Neural progenitor cell (in vitro differentiated cells): ENCODE measurements at regions not wholly inside any gene's neighbourhood (a gene's known extent, or its start where the extent isn't known, plus 50 kb on each side); places are given as distances from the start of the nearest gene placed in this dataset.

Source experiments
- DNase-seq: peaks from one replicate; pipeline ENCODE4 v3.0.0-alpha.2; 2016; ENCODE audit warnings: low spot score
- H2AFZ ChIP-seq: fragments of 200-600 bp; sonication (generic); replicated peaks from 2 replicates; pipeline ENCODE4 v1.6.1; 2016; ENCODE audit warnings: antibody characterized with exemption
- H3F3A ChIP-seq: fragments of 200-600 bp; sonication (generic); 2 replicates; pipeline ENCODE4 v1.6.1; 2016; ENCODE audit warnings: antibody characterized with exemption, low read depth
- H3K27ac ChIP-seq: fragments of 200-600 bp; sonication (generic); 2 replicates; pipeline ENCODE4 v1.5.1; 2016; ENCODE audit warnings: mild to moderate bottlenecking
- H3K27me3 ChIP-seq: fragments of 200-600 bp; sonication (generic); 2 replicates; pipeline ENCODE4 v1.6.1; 2016; ENCODE audit warnings: mild to moderate bottlenecking, moderate library complexity
- H3K36me3 ChIP-seq: fragments of 200-600 bp; sonication (generic); 2 replicates; pipeline ENCODE4 v1.5.1; 2016
- H3K4me1 ChIP-seq: fragments of 200-600 bp; sonication (generic); 2 replicates; pipeline ENCODE4 v1.6.1; 2016; ENCODE audit warnings: mixed run types
- H3K4me2 ChIP-seq: fragments of 200-600 bp; sonication (generic); 2 replicates; pipeline ENCODE4 v1.6.1; 2016
- H3K4me3 ChIP-seq: fragments of 200-600 bp; sonication (generic); 2 replicates; pipeline ENCODE4 v1.5.1; 2016
- H3K79me2 ChIP-seq: fragments of 200-600 bp; sonication (generic); 2 replicates; pipeline ENCODE4 v1.6.1; 2016; ENCODE audit warnings: low read depth
- H3K9ac ChIP-seq: fragments of 200-600 bp; sonication (generic); 2 replicates; pipeline ENCODE4 v1.6.1; 2016
- H3K9me3 ChIP-seq: fragments of 200-600 bp; sonication (generic); 2 replicates; pipeline ENCODE4 v1.5.1; 2016; ENCODE audit warnings: low read depth
- H4K20me1 ChIP-seq: fragments of 200-600 bp; sonication (generic); 2 replicates; pipeline ENCODE4 v1.6.1; 2016; ENCODE audit warnings: low read depth
- H3K27ac Mint-ChIP-seq: 3 replicates; pipeline ENCODE4 v1.8.0; 2021; ENCODE audit warnings: mixed read lengths
- H3K27me3 Mint-ChIP-seq: 2 replicates; pipeline ENCODE4 v1.8.0; 2022; ENCODE audit warnings: low read depth, mild to moderate bottlenecking, inconsistent platforms, moderate library complexity, mixed read lengths; ENCODE audit not compliant: insufficient read depth
- H3K36me3 Mint-ChIP-seq: 3 replicates; pipeline ENCODE4 v1.8.0; 2021; ENCODE audit warnings: mixed read lengths
- H3K4me1 Mint-ChIP-seq: 3 replicates; pipeline ENCODE4 v1.8.0; 2021; ENCODE audit warnings: mixed read lengths
- H3K4me3 Mint-ChIP-seq: 3 replicates; pipeline ENCODE4 v1.8.0; 2021; ENCODE audit warnings: mild to moderate bottlenecking, moderate library complexity, mixed read lengths
- H3K9me3 Mint-ChIP-seq: 3 replicates; pipeline ENCODE4 v1.8.0; 2020; ENCODE audit warnings: mixed read lengths
- CTCF ChIP-seq: fragments of 200-600 bp; sonication (generic); IDR thresholded peaks from 2 replicates; pipeline ENCODE4 v1.5.1; 2017; ENCODE audit warnings: antibody characterized with exemption, mild to moderate bottlenecking
- EZH2 ChIP-seq: fragments of 200-600 bp; sonication (generic); IDR thresholded peaks from 2 replicates; pipeline ENCODE4 v1.6.1; 2017; ENCODE audit warnings: antibody characterized with exemption, mild to moderate bottlenecking, moderate library complexity
- EZH2phosphoT487 ChIP-seq: fragments of 200-600 bp; sonication (generic); IDR thresholded peaks from 2 replicates; pipeline ENCODE4 v1.6.1; 2017; ENCODE audit warnings: antibody characterized with exemption

- Mint-ChIP-seq H3K9me3 (no peaks in the 10 kb centered on the region), H3K27ac (peak overlapping the region; percentile 17), H3K27me3 (peaks cover 3% of the 10 kb centered on the region), H3K4me3 (no peak overlapping the region), H3K4me1 (no peaks in the 10 kb centered on the region), H3K36me3 (peaks cover 4% of the 10 kb centered on the region)
- no peaks in the 10 kb centered on the region for H3K79me2 ChIP-seq
- no peaks in the 10 kb centered on the region for H3F3A ChIP-seq
- no peaks in the 10 kb centered on the region for H3K36me3 ChIP-seq
- TF ChIP-seq EZH2phosphoT487, result no peak
- no peak for TF ChIP-seq EZH2
- no peak for TF ChIP-seq CTCF
- no peak overlapping the region for H2AFZ ChIP-seq
- no peak for DNase-seq
- H3K4me1 ChIP-seq, result no peaks in the 10 kb centered on the region
- no peak overlapping the region for H3K4me3 ChIP-seq
- no peaks in the 10 kb centered on the region for H3K9me3 ChIP-seq
- H3K9ac ChIP-seq, result no peak overlapping the region
- no peaks in the 10 kb centered on the region for H4K20me1 ChIP-seq
- H3K27me3 ChIP-seq, result no peaks in the 10 kb centered on the region
- no peak overlapping the region for H3K27ac ChIP-seq
- H3K4me2 ChIP-seq, result no peak overlapping the region
These were observed 122.4 kb downstream of the RIN2 start for GRCh38 chr20:19880256-19881079.

- peaks cover 4% of the 10 kb centered on the region for H3K36me3 Mint-ChIP-seq
- H3K4me3 ChIP-seq, result no peak overlapping the region
- H3K4me3 Mint-ChIP-seq, result no peak overlapping the region
- no peaks in the 10 kb centered on the region for H3K36me3 ChIP-seq
- H3K9me3 ChIP-seq, result no peaks in the 10 kb centered on the region
- H3K27ac ChIP-seq, result no peak overlapping the region
- H3K27me3 Mint-ChIP-seq, result peaks cover 3% of the 10 kb centered on the region
- H3F3A ChIP-seq, result no peaks in the 10 kb centered on the region
- no peaks in the 10 kb centered on the region for H4K20me1 ChIP-seq
- H3K27ac Mint-ChIP-seq, result no peak overlapping the region
- H3K9me3 Mint-ChIP-seq, result no peaks in the 10 kb centered on the region
- no peaks in the 10 kb centered on the region for H3K27me3 ChIP-seq
- H2AFZ ChIP-seq, result no peak overlapping the region
- H3K4me1 ChIP-seq, result peaks cover 4% of the 10 kb centered on the region
- no peak overlapping the region for H3K9ac ChIP-seq
- no peak overlapping the region for H3K4me2 ChIP-seq
- no peaks in the 10 kb centered on the region for H3K4me1 Mint-ChIP-seq
- no peak for DNase-seq
- no peaks in the 10 kb centered on the region for H3K79me2 ChIP-seq
- no peak for TF ChIP-seq CTCF
- TF ChIP-seq EZH2phosphoT487, result no peak
- no peak for TF ChIP-seq EZH2
These were observed 123.2 kb downstream of the RIN2 start for GRCh38 chr20:19881080-19881840.

- no peak overlapping the region for H2AFZ ChIP-seq
- Mint-ChIP-seq H3K27ac (no peak overlapping the region), H3K36me3 (peaks cover 4% of the 10 kb centered on the region), H3K4me3 (no peak overlapping the region), H3K4me1 (peaks cover 3% of the 10 kb centered on the region), H3K27me3 (peaks cover 3% of the 10 kb centered on the region), H3K9me3 (no peaks in the 10 kb centered on the region)
- no peaks in the 10 kb centered on the region for H4K20me1 ChIP-seq
- no peak overlapping the region for H3K4me2 ChIP-seq
- TF ChIP-seq EZH2phosphoT487, result no peak
- no peak for TF ChIP-seq EZH2
- TF ChIP-seq CTCF, result no peak
- H3K9me3 ChIP-seq, result no peaks in the 10 kb centered on the region
- peaks cover 7% of the 10 kb centered on the region for H3K4me1 ChIP-seq
- H3K4me3 ChIP-seq, result no peak overlapping the region
- no peak overlapping the region for H3K9ac ChIP-seq
- no peak overlapping the region for H3K27ac ChIP-seq
- H3K79me2 ChIP-seq, result no peaks in the 10 kb centered on the region
- no peak for DNase-seq
- H3K27me3 ChIP-seq, result no peaks in the 10 kb centered on the region
- H3F3A ChIP-seq, result no peaks in the 10 kb centered on the region
- no peaks in the 10 kb centered on the region for H3K36me3 ChIP-seq
These were observed 123.9 kb downstream of the RIN2 start for GRCh38 chr20:19881990-19882389.
